NCI-H526 treated with DMSO at 0.1 percent for 48 hours (cell line): ENCODE measurements at regions not wholly inside any gene's neighbourhood (a gene's known extent, or its start where the extent isn't known, plus 50 kb on each side); places are given as distances from the start of the nearest gene placed in this dataset.

Experiments used
- DNase-seq: peaks from one replicate; lab custom pipeline; 2025; lab: John Stamatoyannopoulos, UW

- no peak for DNase-seq
These were observed 566.1 kb downstream of the BRD1 start for GRCh38 chr22:49261616-49262015.

DNA sequence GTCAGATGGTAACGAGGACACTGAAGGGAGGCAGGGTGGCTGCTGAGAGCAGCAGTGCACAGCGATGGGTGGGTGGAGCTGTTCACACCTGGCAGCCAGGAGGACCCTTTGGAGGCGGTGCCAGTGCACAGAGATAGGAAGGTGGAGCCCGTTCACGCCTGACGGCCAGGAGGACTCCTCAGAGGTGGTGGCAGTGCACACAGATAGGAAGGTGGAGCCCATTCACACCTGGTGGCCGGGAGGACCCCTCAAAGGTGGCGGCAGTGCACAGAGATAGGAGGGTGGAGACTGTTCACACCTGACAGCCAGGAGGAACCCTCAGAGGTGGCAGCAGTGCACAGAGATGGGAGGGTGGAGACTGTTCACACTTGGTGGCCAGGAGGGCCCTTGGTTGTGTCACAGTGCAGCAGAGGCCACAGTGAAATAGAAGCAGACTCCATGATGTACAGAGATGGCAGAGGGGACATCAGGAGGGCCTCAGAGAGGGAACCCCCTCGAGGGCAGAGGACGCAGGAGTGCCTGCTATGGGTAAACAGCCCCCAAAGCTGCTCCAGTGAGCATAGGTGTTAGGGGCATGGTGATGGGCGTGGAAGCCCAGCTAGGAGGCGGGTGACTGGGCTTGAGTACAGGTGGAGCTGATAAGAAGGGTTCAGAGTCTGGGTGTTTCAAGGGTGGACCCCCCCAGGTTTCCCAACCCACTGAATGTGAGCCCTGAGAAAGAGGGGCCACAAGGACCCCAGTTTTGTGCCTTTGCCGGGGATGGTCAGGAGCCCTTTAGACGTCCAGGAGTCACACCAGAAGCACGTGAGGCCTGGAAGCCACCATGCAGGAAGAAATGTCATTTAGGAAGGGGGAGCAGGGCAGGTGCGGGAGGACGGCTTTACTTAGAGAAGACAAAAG lies 566.7 kb downstream of the BRD1 start:
- DNase-seq: no peak

GRCh38 chr22:49259839-49260615 lies 567.6 kb downstream of the BRD1 start:
- DNase-seq: no peak

- no peak for DNase-seq
These were observed 569.3 kb downstream of the BRD1 start for GRCh38 chr22:49258107-49259010.

GRCh38 chr22:49257551-49257961 lies 570.1 kb downstream of the BRD1 start:
- DNase-seq: no peak

DNA sequence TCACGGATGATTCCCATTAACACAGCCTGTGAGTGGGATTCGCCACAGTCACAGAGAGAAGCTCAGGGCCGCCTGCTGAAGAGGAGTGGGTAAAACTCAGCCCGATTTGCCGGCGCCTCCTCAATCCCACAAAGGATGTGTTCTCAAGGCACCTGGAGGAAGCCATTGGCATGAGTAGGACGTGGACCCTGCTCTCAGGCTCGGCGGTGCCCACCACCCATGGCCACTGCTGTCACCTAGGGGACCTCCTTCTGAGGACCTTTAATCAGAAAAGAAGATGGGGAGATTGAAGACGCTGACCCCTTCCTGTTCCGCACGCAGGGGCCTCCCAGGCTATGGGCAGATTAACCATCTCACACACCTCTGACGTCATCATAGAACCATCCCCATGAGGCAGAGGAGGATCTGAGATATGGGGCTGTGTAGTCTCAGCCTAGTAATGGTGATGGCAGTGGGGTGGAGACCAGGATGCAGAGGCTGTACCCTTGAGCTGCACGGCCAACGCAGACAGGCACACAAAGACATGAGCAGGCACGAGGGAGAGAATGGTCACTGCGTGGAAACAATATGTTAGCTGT lies 571.8 kb downstream of the BRD1 start:
- DNase-seq: no peak

DNA sequence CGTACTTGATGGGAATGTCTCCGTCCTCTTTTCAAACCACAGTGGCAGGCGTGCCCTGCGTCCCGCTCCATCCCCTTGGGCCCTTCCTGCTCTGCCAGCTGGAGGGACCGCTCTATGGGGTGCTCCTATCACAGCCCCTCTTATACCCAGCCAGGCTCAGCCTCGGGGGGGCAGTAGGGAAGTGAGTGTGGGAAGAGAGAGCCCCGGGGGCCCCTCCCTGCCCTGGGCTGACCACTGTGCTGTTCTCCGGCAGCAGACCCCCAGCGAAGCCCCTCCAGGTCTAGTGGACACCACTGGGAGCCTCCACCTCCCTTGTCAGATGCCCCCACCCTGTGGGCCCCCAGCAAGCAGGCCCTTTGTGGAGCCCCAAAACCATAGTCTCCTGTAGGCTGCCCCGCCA lies 572.5 kb downstream of the BRD1 start:
- DNase-seq: no peak

- DNase-seq: no peak
These were observed 574.0 kb downstream of the BRD1 start for GRCh38 chr22:49253656-49254055.

- no peak for DNase-seq
These were observed 576.3 kb downstream of the BRD1 start for GRCh38 chr22:49251371-49251770.

- no peak for DNase-seq
These were observed 580.3 kb downstream of the BRD1 start for GRCh38 chr22:49247194-49247924.

DNA sequence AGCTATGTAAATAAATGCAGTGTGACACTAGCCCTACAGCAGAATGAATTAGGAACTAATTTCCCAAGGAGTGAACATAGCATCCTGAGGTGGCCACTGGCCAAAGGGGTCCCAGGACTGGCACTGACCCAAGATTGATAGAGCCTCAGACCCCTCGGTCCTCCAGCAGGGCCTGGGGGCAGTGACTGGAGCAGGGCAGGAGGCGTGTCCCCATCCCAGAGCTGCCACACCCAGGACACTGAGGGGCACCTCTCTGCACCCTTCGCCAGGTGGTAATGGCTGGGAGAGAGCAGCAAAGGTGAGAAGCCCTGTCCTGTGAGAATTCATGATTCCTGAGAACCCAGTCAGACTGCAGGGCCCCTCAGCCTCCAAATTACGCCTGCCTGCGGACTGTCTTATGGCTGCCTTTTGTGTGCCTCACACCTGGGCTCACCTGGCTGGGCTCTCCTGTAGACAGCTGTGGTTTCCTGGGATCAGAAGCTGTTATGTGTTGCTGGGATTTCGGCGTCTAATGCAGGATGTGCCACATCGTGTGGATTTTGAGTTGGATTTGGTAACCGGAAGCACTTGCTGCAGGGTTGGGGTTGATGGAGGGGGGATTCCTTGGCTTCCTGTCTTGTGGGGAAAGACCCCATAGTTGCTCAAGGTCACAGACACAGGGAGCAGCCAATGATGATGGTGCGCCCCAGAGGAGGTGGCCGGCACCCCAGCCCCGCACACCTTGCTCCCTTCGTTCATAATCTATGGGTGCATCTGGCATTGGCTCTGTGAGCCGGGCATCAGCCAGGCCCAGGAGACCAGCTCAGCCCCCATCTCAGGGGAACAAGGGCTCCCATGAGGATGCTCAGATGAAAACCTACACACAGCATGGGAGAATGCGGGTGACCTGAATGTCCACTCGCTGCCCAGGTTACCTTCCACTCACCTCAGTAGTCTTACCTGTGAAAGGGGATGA lies 582.9 kb downstream of the BRD1 start:
- DNase-seq: no peak

DNA sequence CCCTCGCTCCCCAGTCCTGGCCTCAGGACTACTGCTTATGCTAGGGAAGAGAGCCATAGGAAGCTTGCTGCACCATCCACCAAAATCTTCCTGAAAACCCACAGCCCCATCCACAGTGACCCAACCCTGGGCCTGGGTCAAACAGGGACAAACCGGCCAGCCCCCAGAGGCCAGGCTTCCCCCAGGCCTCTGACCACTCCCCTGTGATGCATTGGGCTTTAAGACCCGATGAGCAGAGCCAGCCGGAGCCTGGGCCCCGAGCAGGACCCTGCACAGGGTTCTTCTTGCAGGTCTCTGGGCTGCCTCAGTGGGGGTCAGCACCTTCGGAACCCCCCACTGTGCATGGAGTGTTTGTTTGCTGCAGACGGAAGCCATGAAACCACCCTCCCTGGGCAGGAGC lies 583.7 kb downstream of the BRD1 start:
- DNase-seq: no peak

DNA sequence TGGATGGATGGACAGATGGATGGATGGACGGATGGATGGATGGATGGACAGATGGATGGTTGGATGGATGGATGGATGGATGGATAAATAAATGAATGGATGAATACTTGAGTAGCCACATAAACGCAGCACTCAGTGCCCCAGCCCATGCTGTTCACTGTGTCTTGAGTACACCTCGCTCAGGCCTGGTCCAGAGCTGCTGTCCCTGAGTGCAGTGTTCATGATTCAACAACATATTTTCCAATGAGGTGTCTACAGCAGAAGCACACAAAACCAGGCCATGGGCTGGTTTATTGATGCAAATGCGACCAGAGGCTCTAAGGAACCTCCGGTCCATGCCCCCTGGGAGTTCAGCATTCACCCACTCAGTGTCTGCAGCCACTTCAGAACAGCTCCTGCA lies 584.3 kb downstream of the BRD1 start:
- no peak for DNase-seq

- DNase-seq: no peak
These were observed 585.2 kb downstream of the BRD1 start for GRCh38 chr22:49242480-49242879.

DNA sequence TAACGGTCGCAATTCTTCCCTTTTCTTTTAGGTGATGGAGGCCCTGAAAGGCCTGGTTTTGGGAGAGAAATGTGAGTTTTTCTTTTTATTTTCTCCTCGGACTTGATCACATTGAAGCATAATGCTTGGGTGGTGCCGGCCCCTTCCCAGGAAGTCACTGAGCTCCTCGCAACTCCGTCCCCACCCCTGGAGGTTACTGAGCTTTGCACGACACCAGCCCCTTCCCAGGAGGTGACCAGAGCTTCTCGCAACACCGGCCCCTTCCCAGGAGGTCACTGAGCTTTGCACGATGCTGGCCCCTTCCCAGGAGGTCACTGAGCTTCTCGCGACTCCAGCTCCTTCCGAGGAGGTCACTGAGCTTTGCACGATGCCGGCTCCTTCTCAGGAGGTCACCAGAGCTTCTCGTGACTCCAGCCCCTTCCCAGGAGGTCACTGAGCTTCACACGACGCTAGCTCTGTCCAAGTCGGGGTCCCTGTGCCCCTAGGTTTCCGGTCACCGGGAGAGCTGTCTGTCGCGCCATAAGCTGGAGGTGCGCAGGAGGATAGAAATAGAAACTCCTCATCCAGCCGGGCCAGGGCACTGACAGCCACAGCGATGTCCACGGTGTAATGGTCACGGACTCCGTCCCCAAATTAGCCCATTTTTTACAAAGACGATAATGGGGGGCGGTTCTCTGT lies 586.4 kb downstream of the BRD1 start:
- DNase-seq: no peak

DNA sequence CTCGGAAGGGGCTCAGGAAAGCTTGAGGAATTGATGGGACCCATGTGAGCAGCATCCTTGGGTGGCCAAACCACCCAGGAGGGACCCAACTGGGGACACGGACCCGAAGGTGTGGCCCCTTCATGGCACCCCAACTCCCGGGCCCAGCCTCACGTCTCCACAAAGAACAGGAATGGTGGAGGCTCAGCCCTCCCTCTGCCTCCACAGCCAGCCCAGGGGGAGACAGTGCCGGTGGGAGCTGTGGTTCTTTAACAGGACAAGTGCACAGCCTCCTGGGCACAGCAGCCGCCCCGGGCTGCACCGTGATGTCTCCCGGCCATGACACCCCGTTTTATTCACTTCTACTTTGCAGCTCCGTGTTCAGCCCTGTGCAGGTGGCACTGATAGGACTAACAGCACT lies 587.2 kb downstream of the BRD1 start:
- no peak for DNase-seq

- no peak for DNase-seq
These were observed 587.7 kb downstream of the BRD1 start for GRCh38 chr22:49240016-49240380.

DNA sequence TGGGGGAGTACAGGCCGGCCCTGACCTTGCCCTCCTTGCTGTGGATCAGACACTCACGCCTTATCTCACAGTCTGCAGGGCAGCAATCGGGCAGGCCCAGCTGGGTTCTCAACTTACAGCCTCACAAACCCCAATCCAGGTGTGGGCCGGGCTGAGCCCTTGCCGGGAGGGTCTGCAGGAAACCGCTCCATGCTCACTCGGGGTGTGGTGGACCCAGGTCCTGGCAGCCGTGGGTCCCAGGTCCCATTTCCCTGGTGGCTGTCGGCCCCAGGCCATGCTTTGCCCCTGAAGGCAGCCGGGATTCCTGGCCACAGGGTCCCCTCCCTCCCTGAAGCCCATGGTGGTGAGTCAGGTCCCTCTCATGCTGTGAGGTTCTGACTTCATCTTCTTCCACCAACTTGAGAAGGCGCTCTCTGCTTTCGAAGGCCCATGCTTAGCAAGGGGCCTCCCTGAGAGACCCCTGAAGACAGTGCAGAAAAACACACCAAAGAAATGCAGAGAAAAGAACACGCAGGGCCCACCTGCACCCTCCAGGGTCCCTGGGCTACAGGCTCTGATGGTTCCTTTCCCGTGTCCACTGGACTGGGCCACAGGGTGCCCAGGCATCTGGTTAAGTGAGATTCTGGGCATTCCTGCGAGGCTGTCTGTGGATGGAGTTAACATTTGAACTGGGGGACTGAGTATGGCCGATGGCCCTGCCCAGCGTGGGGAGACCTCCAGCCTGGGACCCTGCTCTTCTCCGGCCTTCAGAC lies 588.2 kb downstream of the BRD1 start:
- no peak for DNase-seq
